GM18858 (cell line): ENCODE measurements at regions not wholly inside any gene's neighbourhood (a gene's known extent, or its start where the extent isn't known, plus 50 kb on each side); places are given as distances from the start of the nearest gene placed in this dataset.
"Not testable (repeated sequence)": the region's sequence is repeated elsewhere in the genome, so short reads cannot be mapped to it uniquely, and the experiment has no call there.

Experiments used
- ATAC-seq: cut with Tn5 transposase; IDR thresholded peaks from one replicate; pipeline ENCODE4 v1.9.1; 2021; ENCODE audit not compliant: unreplicated experiment

DNA sequence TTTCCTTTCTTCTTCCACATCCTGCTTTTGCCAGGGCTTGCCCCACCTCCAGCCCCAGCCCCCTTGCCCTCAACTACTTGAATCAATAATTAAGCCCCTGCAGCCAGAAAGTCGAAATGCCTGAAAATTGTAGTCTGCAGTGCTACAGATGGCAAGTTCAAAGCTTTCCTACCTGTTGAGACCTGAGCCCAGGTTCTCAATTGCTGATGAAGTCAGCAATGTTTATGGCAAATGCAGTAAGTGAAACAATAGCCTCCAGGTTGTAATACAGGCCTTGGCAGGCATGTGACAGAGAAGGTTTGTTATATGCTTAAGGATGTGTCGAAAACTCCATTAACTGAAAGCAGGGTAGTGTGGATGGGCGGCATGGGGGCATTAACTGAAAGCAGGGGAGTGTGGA, 181.1 kb upstream of the SESN3 start:
- no peak for ATAC-seq

DNA sequence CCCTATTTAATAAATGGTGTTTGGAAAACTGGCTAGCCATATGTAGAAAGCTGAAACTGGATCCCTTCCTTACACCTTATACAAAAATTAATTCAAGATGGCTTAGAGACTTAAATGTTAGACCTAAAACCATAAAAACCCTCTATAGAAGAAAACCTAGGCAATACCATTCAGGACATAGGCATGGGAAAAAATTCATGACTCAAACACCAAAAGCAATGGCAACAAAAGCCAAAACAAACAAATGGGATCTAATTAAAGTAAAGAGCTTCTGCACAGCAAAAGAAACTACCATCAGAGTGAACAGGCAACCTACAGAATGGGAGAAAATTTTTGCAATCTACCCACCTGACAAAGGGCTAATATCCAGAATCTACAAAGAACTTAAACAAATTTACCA, 179.7 kb upstream of the SESN3 start:
- not testable (repeated sequence) for ATAC-seq

GRCh38 chr11:95406271-95406670, 175.3 kb upstream of the SESN3 start:
- no peak for ATAC-seq

- no peak for ATAC-seq
These were observed 173.4 kb upstream of the SESN3 start for GRCh38 chr11:95404370-95404769.

DNA sequence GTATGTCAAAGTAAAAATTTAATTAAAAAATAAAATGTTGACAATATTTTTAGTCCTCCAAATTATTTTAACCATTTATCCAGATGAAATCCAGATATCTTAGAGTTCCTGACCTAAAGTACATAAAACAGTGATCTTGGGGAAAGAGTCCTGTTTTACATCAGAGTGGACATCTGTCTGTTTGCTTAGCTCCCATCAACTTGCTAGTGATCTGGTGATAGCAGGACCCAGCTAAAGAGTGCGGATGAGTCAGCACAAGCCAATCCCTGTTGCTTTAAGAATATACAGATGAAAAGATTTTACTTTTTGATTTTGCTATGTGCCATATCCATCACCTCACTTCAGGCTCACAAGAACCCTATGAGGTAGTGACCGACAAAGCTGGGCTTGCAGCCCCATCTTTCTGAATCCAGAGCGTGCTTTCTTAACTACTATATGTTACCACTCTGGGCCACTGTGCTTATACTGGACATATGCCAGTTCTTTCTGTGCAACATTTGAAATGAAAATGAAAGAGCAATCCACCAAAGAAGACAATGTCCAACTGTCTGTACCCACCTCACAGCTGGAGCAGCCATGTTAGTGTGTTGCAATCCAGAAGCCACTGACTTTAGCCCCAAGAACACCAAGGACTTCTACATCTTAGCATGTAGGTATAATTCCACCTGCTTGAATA, 167.6 kb upstream of the SESN3 start:
- no peak for ATAC-seq

DNA sequence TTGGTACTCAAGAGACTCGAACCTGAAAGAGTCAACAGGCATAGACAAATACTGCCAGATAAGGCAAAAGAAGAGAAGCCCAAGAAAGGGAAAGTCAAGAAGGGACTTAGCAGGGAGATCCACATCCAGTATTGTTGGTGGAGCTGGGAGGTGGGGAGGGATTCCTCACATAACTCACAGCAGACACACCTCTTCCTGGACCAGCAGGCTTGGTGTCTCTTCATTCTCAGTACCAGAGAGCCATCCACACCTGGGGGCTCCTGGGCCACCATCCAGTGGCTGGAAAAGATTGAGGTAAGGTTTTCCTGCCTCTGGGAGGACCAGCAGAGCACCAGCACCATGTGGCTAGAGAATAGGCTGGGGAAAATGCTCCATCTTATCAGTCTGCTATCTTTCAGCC, 161.6 kb upstream of the SESN3 start:
- no peak for ATAC-seq

- no peak for ATAC-seq
These were observed 158.4 kb upstream of the SESN3 start for GRCh38 chr11:95389427-95389826.

GRCh38 chr11:95388086-95388485, 157.1 kb upstream of the SESN3 start:
- no peak for ATAC-seq

GRCh38 chr11:95387325-95387724, 156.3 kb upstream of the SESN3 start:
- ATAC-seq = no peak

- ATAC-seq = no peak
These were observed 154.6 kb upstream of the SESN3 start for GRCh38 chr11:95385577-95385976.

DNA sequence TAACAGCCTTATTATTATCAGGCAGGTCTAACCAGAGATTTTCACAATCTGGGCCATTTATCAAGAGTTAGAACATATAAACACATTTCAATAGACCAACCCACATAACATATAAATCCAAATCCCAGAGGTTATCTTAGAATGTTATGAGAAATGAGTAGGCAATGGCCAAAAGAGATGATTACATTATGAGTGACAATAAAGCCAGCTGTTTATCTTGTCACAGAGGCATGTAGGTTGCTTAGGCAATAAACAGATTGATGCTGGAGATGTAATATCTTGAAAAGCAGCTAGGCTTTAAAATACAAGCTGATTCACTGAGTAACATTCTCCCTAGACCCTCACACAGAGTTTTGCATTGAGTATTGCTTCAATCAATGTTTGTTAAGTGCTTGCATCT, 148.5 kb upstream of the SESN3 start:
- ATAC-seq = no peak

DNA sequence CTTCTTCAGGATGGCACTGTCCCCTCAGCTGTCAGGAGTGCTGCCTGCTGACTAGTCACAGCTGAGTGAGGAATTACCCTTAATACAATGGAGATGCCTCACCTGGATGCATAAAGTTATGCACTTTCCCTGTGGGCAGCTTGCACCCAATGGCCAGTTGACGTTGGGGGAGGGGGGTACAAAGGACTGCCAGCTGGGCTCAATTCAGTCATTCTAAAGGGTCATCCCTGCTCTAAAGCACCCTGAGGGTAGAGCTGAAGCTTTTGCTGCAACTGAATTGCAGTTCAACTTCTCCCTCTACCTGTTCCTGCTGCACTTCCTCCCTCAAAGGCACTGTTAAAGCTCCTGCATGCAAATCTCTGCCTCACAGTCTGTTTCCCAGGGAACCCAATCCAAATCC, 147.8 kb upstream of the SESN3 start:
- no peak for ATAC-seq

- no peak for ATAC-seq
These were observed 147.1 kb upstream of the SESN3 start for GRCh38 chr11:95378111-95378510.

- ATAC-seq = no peak
These were observed 144.9 kb upstream of the SESN3 start for GRCh38 chr11:95375886-95376285.

- ATAC-seq = no peak
These were observed 144.4 kb upstream of the SESN3 start for GRCh38 chr11:95375451-95375850.

DNA sequence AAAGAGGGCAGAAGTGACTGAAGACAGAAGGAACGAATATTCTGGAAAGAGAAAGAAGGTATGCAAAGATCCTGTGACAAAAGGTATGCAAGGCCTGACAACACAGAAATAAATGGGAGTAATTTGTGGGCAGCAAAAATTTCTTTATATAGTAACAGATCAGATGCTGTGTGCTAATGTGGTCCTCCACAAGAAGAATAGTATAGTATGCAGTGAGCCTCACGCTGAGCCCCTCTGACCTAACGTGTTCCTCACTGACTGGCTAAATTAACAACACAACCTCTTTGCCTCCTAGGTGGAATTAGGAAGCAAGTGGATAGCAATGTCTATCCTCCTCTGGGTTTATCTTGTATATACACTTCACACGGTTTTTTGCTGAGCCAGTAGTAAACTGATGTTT, 143.1 kb upstream of the SESN3 start:
- no peak for ATAC-seq

- no peak for ATAC-seq
These were observed 142.2 kb upstream of the SESN3 start for GRCh38 chr11:95373241-95373640.

GRCh38 chr11:95372097-95372656, 141.2 kb upstream of the SESN3 start:
- no peak for ATAC-seq

DNA sequence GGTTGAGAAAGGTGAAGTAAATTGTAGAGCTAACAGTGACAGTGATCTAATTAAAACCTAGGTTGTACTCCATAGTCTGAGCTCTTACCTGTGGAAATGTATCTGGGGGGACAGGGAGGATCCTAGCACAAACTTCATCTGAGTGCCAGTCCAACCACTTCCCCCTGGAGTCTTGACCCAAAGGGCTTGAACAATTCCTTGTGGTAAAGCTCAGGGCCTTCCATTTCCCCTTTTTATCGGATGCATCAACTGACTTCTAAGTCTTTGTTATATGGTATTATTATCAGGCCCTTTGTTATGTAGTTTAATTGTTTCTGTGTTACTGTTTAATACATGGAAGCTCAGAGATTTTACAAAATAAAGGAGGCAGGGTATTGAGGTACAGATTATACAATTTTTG, 140.2 kb upstream of the SESN3 start:
- ATAC-seq = no peak

GRCh38 chr11:95367726-95368125, 136.7 kb upstream of the SESN3 start:
- no peak for ATAC-seq

- ATAC-seq = no peak
These were observed 134.3 kb upstream of the SESN3 start for GRCh38 chr11:95365348-95365747.

- no peak for ATAC-seq
These were observed 133.6 kb upstream of the SESN3 start for GRCh38 chr11:95364324-95365295.
